SK-N-MC (cell line): ENCODE measurements at regions not wholly inside any gene's neighbourhood (a gene's known extent, or its start where the extent isn't known, plus 50 kb on each side); places are given as distances from the start of the nearest gene placed in this dataset.

ENCODE experiments used
- EZH2 ChIP-seq: fragments of 200-600 bp; sonication (generic); IDR thresholded peaks from one replicate; pipeline ENCODE4 v1.6.1; 2017; ENCODE audit warnings: antibody characterized with exemption
- POLR2AphosphoS5 ChIP-seq: IDR thresholded peaks from 2 replicates; pipeline ENCODE4 v1.6.1; 2012; ENCODE audit warnings: mild to moderate bottlenecking, low read depth, low read length, borderline replicate concordance

DNA sequence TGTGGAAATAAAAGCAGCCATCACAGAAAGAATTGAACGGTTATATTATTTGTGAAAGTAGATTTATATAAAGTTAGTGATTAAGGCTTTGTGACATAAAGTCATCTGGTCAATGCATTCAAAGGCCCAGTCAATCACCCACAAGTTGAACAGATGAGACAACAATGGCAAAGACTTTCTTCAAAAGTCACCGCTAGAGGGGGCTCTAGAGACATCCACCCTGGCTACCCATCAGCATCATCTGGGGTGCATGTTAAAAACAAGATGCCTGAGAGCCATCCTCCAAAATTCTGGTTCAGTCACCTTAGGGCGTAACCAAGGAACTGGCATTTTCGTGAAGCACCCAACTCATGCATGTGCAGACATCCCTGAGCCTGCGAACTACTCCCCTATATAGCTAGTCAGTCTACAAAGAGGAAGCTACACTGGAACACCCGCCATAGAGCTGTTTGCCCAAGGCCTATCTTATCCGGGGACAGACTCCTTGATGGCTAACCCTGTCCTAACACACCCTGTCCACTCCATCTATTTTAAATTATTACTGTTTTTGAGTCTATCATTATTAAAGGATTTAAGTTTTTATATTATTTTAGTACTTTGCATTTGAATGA, 970.5 kb downstream of the UQCRFS1 start:
- TF ChIP-seq POLR2AphosphoS5 (no peak), EZH2 (no peak)
